K562 (cell line): ENCODE measurements at regions not wholly inside any gene's neighbourhood (a gene's known extent, or its start where the extent isn't known, plus 50 kb on each side); places are given as distances from the start of the nearest gene placed in this dataset.

Experiments used
- EZH2 ChIP-seq: IDR thresholded peaks from 2 replicates; pipeline ENCODE4 v1.6.1; 2012; ENCODE audit warnings: low read depth, mild to moderate bottlenecking, inconsistent platforms, low read length, borderline replicate concordance
- FOXM1 ChIP-seq, 2 experiments: fragments of 450-650 bp in 1 of 2; sonication (generic) in 1 of 2; formaldehyde crosslinking in 1 of 2; IDR thresholded peaks; 2 replicates each; pipeline versions ENCODE4 v1.6.1 to v1.9.0; 2017 to 2022; ENCODE audit warnings: low read depth in 2 of 2, mild to moderate bottlenecking in 2 of 2, missing genetic modification reagents in 1 of 2, moderate library complexity in 1 of 2
- SNIP1 ChIP-seq: fragments of 450-650 bp; IDR thresholded peaks from 2 replicates; pipeline ENCODE4 v1.7.1; 2017; ENCODE audit warnings: low read depth, mild to moderate bottlenecking
- SNRNP70 ChIP-seq: fragments of 200-400 bp; formaldehyde crosslinking; optimal IDR thresholded peaks from 2 replicates; pipeline ENCODE3; 2017; ENCODE audit warnings: low read depth, low read length
- TF ChIP-seq, protein P1 (sequence below): sonication (generic); formaldehyde crosslinking; IDR thresholded peaks from 2 replicates; pipeline ENCODE4 v1.9.0; 2022; ENCODE audit warnings: mild to moderate bottlenecking, missing genetic modification reagents
- TF ChIP-seq, protein P2 (sequence below): fragments of 250-450 bp; sonication (Bioruptor Pico); IDR thresholded peaks from 2 replicates; pipeline ENCODE4 v1.4.0; 2020; ENCODE audit warnings: mild to moderate bottlenecking, moderate library complexity

DNA sequence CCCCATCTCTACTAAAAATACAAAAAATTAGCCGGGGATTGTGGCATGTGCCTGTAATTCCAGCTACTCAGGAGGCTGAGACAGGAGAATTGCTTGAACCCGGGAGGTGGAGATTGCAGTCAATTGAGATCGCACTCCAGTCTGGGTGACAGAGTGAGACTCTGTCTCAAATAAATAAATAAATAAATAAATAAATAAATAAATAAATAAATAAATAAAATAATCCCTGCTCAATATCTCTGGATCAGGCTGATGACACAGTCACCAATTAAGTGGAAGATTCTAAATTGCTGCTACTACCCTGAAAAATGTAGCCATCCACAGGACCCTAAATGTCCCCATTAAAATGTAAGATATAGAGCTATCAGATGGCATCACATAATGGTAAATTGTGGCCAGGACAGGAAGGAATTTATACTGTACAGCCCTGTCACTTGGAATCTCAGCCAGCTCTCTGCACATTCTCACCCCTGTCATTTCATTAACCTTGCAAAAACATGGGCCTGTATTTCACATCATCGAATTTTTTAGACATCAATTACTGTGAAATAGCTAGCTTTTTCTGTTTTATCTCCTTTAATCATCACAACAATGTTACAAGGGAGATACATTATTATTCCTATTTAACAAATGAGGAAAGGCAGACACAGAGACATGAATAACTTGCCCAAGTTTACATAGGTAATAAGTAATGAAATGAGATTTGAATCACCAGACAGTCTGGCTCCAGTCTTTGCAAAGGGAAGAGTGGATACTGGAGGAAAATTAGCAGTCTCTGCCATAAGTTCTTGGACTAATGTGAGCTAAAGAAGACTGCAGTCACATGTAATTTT, 56.7 kb upstream of the NTPCR start:
- TF ChIP-seq SNRNP70 (no peak), SNIP1 (no peak), EZH2 (no peak), FOXM1 (IDR thresholded peaks at IDR 0.05; ENCODE audit: low read depth) (no peak), FOXM1 (CRISPR knock-in tag; IDR thresholded peaks at IDR 0.05; ENCODE audit: low read depth) (no peak)
- TF ChIP-seq, protein P1, sequence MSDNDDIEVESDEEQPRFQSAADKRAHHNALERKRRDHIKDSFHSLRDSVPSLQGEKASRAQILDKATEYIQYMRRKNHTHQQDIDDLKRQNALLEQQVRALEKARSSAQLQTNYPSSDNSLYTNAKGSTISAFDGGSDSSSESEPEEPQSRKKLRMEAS = no peak
- TF ChIP-seq, protein P2, sequence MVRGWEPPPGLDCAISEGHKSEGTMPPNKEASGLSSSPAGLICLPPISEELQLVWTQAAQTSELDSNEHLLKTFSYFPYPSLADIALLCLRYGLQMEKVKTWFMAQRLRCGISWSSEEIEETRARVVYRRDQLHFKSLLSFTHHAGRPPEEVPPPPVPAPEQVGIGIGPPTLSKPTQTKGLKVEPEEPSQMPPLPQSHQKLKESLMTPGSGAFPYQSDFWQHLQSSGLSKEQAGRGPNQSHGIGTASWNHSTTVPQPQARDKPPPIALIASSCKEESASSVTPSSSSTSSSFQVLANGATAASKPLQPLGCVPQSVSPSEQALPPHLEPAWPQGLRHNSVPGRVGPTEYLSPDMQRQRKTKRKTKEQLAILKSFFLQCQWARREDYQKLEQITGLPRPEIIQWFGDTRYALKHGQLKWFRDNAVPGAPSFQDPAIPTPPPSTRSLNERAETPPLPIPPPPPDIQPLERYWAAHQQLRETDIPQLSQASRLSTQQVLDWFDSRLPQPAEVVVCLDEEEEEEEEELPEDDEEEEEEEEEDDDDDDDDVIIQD = no peak
